ENCODE measurements at regions not wholly inside any gene's neighbourhood (a gene's known extent, or its start where the extent isn't known, plus 50 kb on each side); places are given as distances from the start of the nearest gene placed in this dataset.

- ATAC-seq (no peak), DNase-seq (no peak)
- H3K36me3 ChIP-seq, result no peaks in the 10 kb centered on the region
- H3K9me3 ChIP-seq, result no peaks in the 10 kb centered on the region
- H3K27me3 ChIP-seq, result no peaks in the 10 kb centered on the region
- no peak overlapping the region for H3K4me3 ChIP-seq
- H3K4me1 ChIP-seq, result no peaks in the 10 kb centered on the region
- TF ChIP-seq CTCF (IDR thresholded peaks at IDR 0.05), result no peak
- no peak overlapping the region for H3K27ac ChIP-seq
- intact Hi-C loops (cut with DNase I), result no loop called here
Measured at GRCh38 chr4:71247706-71248105, 91.1 kb upstream of the SLC4A4 start.

GRCh38 chr4:71251261-71251660, 87.6 kb upstream of the SLC4A4 start:
- no peak for ATAC-seq
- intact Hi-C loops (cut with DNase I), result no loop called here

GRCh38 chr4:71253545-71253944, 85.3 kb upstream of the SLC4A4 start:
- no peak overlapping the region for H3K4me3 ChIP-seq

More at GRCh38 chr4:71251261-71251660, 87.6 kb upstream of the SLC4A4 start:
- H3K9me3 ChIP-seq, result no peaks in the 10 kb centered on the region
- TF ChIP-seq CTCF (IDR thresholded peaks at IDR 0.05), result no peak
- H3K4me3 ChIP-seq, result no peak overlapping the region
- no peaks in the 10 kb centered on the region for H3K36me3 ChIP-seq
- peaks cover 17% of the 10 kb centered on the region for H3K4me1 ChIP-seq
- no peak for DNase-seq
- H3K27ac ChIP-seq, result no peak overlapping the region
- H3K27me3 ChIP-seq, result no peaks in the 10 kb centered on the region

GRCh38 chr4:71254451-71255012, 84.3 kb upstream of the SLC4A4 start:
- Histone ChIP-seq H3K36me3 (no peaks in the 10 kb centered on the region), H3K4me1 (peaks cover 21% of the 10 kb centered on the region), H3K4me3 (no peak overlapping the region), H3K9me3 (no peaks in the 10 kb centered on the region), H3K27ac (no peak overlapping the region), H3K27me3 (no peaks in the 10 kb centered on the region)
- DNase-seq, result no peak
- no peak for ATAC-seq
- TF ChIP-seq CTCF (IDR thresholded peaks at IDR 0.05), result no peak
- intact Hi-C loops (cut with DNase I), result no loop called here

More at GRCh38 chr4:71253545-71253944, 85.3 kb upstream of the SLC4A4 start:
- H3K36me3 ChIP-seq, result no peaks in the 10 kb centered on the region
- DNase-seq (no peak), ATAC-seq (no peak)
- H3K27ac ChIP-seq, result no peak overlapping the region
- no peak for TF ChIP-seq CTCF (IDR thresholded peaks at IDR 0.05)
- peaks cover 17% of the 10 kb centered on the region for H3K4me1 ChIP-seq
- no peaks in the 10 kb centered on the region for H3K27me3 ChIP-seq
- intact Hi-C loops (cut with DNase I), result no loop called here
- H3K9me3 ChIP-seq, result no peaks in the 10 kb centered on the region

- TF ChIP-seq CTCF (IDR thresholded peaks at IDR 0.05), result no peak
- ATAC-seq (no peak), DNase-seq (no peak)
- intact Hi-C loops (cut with DNase I), result no loop called here
- Histone ChIP-seq H3K9me3 (no peaks in the 10 kb centered on the region), H3K4me1 (peaks cover 34% of the 10 kb centered on the region), H3K27ac (no peak overlapping the region), H3K36me3 (no peaks in the 10 kb centered on the region), H3K27me3 (no peaks in the 10 kb centered on the region), H3K4me3 (no peak overlapping the region)
Measured at GRCh38 chr4:71255976-71256375, 82.8 kb upstream of the SLC4A4 start.

- no peaks in the 10 kb centered on the region for H3K27me3 ChIP-seq
- H3K9me3 ChIP-seq, result no peaks in the 10 kb centered on the region
- no peak for ATAC-seq
- intact Hi-C loops (cut with DNase I), result no loop called here
- H3K27ac ChIP-seq, result no peak overlapping the region
- TF ChIP-seq CTCF (IDR thresholded peaks at IDR 0.05), result no peak
- no peak overlapping the region for H3K4me3 ChIP-seq
- no peaks in the 10 kb centered on the region for H3K36me3 ChIP-seq
- peaks cover 45% of the 10 kb centered on the region for H3K4me1 ChIP-seq
- DNase-seq, result no peak
Measured at GRCh38 chr4:71257761-71258160, 81.1 kb upstream of the SLC4A4 start.

All from upper lobe of right lung (tissue), 1 donor.